OCI-LY7 (cell line): ENCODE measurements at regions not wholly inside any gene's neighbourhood (a gene's known extent, or its start where the extent isn't known, plus 50 kb on each side); places are given as distances from the start of the nearest gene placed in this dataset.

Experiments used
- CTCF ChIP-seq: fragments of 200-600 bp; sonication (generic); conservative IDR thresholded peaks from 2 replicates; pipeline ENCODE4 v1.5.1; 2014; ENCODE audit warnings: mild to moderate bottlenecking, antibody characterized with exemption, low read length, moderate library complexity, mixed read lengths
- EZH2phosphoT487 ChIP-seq: fragments of 200-600 bp; sonication (generic); IDR thresholded peaks from 2 replicates; pipeline ENCODE4 v1.6.1; 2018; ENCODE audit warnings: low read depth, borderline replicate concordance, mild to moderate bottlenecking, mixed run types, antibody characterized with exemption, low read length, moderate library complexity, mixed read lengths

GRCh38 chr12:47353508-47353907 lies 273.7 kb upstream of the AMIGO2 start:
- TF ChIP-seq EZH2phosphoT487 (no peak), CTCF (no peak)
